ENCODE measurements at regions not wholly inside any gene's neighbourhood (a gene's known extent, or its start where the extent isn't known, plus 50 kb on each side); places are given as distances from the start of the nearest gene placed in this dataset.

DNA sequence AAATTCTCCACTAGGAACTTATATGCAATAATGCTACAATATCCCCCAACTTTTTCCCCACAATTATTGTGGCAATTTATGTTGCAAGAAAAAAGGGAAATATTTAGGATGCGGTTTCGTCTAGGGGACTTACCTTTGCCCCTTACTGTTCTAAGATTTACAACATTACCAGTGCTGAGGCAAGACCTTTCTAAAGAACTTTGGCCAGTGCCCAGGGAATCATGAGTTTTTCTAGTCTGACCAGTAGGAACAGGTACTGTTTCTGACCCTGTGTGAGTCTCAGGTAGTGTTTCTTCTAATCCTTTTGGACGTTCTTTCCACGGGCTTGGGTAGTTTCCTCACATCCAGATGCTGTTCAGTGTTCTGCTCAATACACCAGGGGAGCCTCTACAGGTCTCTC is 373.7 kb downstream of the HAPSTR1 start:
- no peak for TF ChIP-seq RAD21 (IDR thresholded peaks at IDR 0.05; ENCODE audit: low read depth)
- no peak for TF ChIP-seq EP300 (IDR thresholded peaks at IDR 0.05; ENCODE audit: borderline replicate concordance)
- no peak for TF ChIP-seq REST (IDR thresholded peaks at IDR 0.05; ENCODE audit: low read depth)
- no peak for TF ChIP-seq YY1 (IDR thresholded peaks at IDR 0.05; ENCODE audit: low read depth)
- TF ChIP-seq FOXM1 (IDR thresholded peaks at IDR 0.05; ENCODE audit: borderline replicate concordance, low read depth): no peak
- TF ChIP-seq, protein P1, sequence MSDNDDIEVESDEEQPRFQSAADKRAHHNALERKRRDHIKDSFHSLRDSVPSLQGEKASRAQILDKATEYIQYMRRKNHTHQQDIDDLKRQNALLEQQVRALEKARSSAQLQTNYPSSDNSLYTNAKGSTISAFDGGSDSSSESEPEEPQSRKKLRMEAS (IDR thresholded peaks at IDR 0.05): no peak
- TF ChIP-seq ZBTB7A (IDR thresholded peaks at IDR 0.05; ENCODE audit: low read depth): no peak
- no peak for TF ChIP-seq CEBPB (IDR thresholded peaks at IDR 0.05)
- TF ChIP-seq CREB1 (IDR thresholded peaks at IDR 0.05; ENCODE audit: low read depth): no peak
- no peak for TF ChIP-seq TAF1 (IDR thresholded peaks at IDR 0.05; ENCODE audit: low read depth)
- TF ChIP-seq, protein P2, sequence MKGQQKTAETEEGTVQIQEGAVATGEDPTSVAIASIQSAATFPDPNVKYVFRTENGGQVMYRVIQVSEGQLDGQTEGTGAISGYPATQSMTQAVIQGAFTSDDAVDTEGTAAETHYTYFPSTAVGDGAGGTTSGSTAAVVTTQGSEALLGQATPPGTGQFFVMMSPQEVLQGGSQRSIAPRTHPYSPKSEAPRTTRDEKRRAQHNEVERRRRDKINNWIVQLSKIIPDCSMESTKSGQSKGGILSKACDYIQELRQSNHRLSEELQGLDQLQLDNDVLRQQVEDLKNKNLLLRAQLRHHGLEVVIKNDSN (IDR thresholded peaks at IDR 0.05): no peak
- TF ChIP-seq TCF12 (IDR thresholded peaks at IDR 0.05; ENCODE audit: low read depth): no peak
- no peak for TF ChIP-seq EGR1 (IDR thresholded peaks at IDR 0.05)

Data from Ishikawa (cell line).